Tibial artery (tissue), 4 donors: ENCODE measurements at regions not wholly inside any gene's neighbourhood (a gene's known extent, or its start where the extent isn't known, plus 50 kb on each side); places are given as distances from the start of the nearest gene placed in this dataset.

ENCODE experiments used
- DNase-seq, 2 donors: peaks; one replicate each; pipeline ENCODE4 v3.0.0-alpha.2; 2019
- H3K27ac ChIP-seq, 2 donors: fragments of 200-600 bp; sonication (generic) in 1 of 2; 1 replicate in 1 of 2; 2 replicates in 1 of 2; pipeline ENCODE4 v1.5.1; 2018 to 2019; ENCODE audit warnings: mild to moderate bottlenecking in 1 of 2
- H3K27me3 ChIP-seq, 2 donors: fragments of 200-600 bp; sonication (generic) in 1 of 2; one replicate each; pipeline versions ENCODE4 v1.5.1 to v1.6.0; 2016 to 2019
- H3K36me3 ChIP-seq, 3 donors: fragments of 200-600 bp; sonication (generic) in 2 of 3; one replicate each; pipeline ENCODE4 v1.5.1; 2016 to 2019; ENCODE audit warnings: mild to moderate bottlenecking in 2 of 3
- H3K4me1 ChIP-seq, 4 donors: fragments of 200-600 bp; sonication (generic) in 2 of 4; 1 replicate in 3 of 4; 2 replicates in 1 of 4; pipeline ENCODE4 v1.5.1; 2016 to 2019
- H3K4me3 ChIP-seq, 2 donors: fragments of 200-600 bp; sonication (generic) in 1 of 2; 1 replicate in 1 of 2; 2 replicates in 1 of 2; pipeline ENCODE4 v1.5.1; 2018 to 2019; ENCODE audit warnings: mild to moderate bottlenecking in 2 of 2
- H3K9me3 ChIP-seq, 3 donors: fragments of 200-600 bp; sonication (generic) in 1 of 3; one replicate each; pipeline ENCODE4 v1.5.1; 2016 to 2019
- intact Hi-C: fragments of 100-400 bp; cut with DNase I; formaldehyde crosslinking; loops from one replicate; pipeline ENCODE4 v1.15.0; 2023; ENCODE audit warnings: low total_unique reads
- TF ChIP-seq, protein P1 (sequence below), 2 experiments: fragments of 200-600 bp in 1 of 2; fragments of 450-650 bp in 1 of 2; IDR thresholded peaks; one replicate each; pipeline ENCODE4 v1.5.1; 2017 to 2019; ENCODE audit warnings: antibody characterized with exemption in 2 of 2, mild to moderate bottlenecking in 1 of 2, moderate library complexity in 1 of 2

GRCh38 chr9:73459817-73460216 lies 308.2 kb downstream of the ANXA1 start:
- Histone ChIP-seq H3K27ac (no peak overlapping the region), H3K36me3 (no peaks in the 10 kb centered on the region), H3K9me3 (no peaks in the 10 kb centered on the region), H3K4me3 (no peak overlapping the region), H3K4me1 (no peaks in the 10 kb centered on the region), H3K27me3 (no peaks in the 10 kb centered on the region)
- TF ChIP-seq, protein P1, sequence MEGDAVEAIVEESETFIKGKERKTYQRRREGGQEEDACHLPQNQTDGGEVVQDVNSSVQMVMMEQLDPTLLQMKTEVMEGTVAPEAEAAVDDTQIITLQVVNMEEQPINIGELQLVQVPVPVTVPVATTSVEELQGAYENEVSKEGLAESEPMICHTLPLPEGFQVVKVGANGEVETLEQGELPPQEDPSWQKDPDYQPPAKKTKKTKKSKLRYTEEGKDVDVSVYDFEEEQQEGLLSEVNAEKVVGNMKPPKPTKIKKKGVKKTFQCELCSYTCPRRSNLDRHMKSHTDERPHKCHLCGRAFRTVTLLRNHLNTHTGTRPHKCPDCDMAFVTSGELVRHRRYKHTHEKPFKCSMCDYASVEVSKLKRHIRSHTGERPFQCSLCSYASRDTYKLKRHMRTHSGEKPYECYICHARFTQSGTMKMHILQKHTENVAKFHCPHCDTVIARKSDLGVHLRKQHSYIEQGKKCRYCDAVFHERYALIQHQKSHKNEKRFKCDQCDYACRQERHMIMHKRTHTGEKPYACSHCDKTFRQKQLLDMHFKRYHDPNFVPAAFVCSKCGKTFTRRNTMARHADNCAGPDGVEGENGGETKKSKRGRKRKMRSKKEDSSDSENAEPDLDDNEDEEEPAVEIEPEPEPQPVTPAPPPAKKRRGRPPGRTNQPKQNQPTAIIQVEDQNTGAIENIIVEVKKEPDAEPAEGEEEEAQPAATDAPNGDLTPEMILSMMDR (IDR thresholded peaks at IDR 0.05): no peak
- DNase-seq: no peak
- intact Hi-C loops: no loop called here

GRCh38 chr9:73468716-73469115 lies 317.1 kb downstream of the ANXA1 start:
- Histone ChIP-seq H3K36me3 (no peaks in the 10 kb centered on the region), H3K4me1 (no peaks in the 10 kb centered on the region), H3K4me3 (no peak overlapping the region), H3K9me3 (no peaks in the 10 kb centered on the region), H3K27me3 (no peaks in the 10 kb centered on the region), H3K27ac (no peak overlapping the region)
- intact Hi-C loops: no loop called here
- DNase-seq: no peak
- TF ChIP-seq, protein P1 (IDR thresholded peaks at IDR 0.05): no peak

GRCh38 chr9:73470766-73471165 lies 319.1 kb downstream of the ANXA1 start:
- TF ChIP-seq, protein P1 (IDR thresholded peaks at IDR 0.05): no peak
- no peaks in the 10 kb centered on the region for H3K36me3 ChIP-seq
- H3K27me3 ChIP-seq: no peaks in the 10 kb centered on the region
- no peak overlapping the region for H3K4me3 ChIP-seq
- H3K9me3 ChIP-seq: no peaks in the 10 kb centered on the region
- H3K27ac ChIP-seq: no peak overlapping the region
- no peak for DNase-seq
- H3K4me1 ChIP-seq: no peaks in the 10 kb centered on the region
- intact Hi-C loops: no loop called here

DNA sequence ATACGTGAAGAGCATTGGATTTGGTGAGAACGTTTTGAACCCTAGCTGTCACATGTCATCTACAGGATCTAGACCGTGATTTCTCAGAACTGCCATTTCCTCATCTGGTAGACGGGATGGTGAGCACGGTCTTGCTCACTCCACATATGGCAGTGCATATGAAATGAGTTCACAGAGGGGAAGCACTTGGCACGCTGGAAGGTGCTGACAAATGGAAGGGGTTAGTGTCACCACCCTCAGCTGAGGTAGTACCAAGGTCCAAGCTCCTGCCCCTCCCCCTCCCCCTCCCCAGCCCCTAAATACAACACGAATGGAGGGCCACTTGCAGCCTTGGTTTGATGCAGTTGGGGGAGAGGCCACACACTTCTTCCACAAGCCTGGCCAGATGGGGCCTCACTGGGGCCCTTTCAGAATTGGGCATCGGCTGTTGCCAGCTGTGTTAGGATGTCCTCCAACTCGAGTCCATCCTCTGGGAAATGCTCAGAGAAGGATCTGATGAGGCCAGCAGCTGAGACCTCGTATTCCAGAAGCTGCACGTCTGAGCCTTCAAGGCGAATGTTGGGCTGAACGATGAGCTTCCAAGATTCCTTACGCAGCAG lies 322.4 kb downstream of the ANXA1 start:
- no peak overlapping the region for H3K27ac ChIP-seq
- intact Hi-C loops: no loop called here
- no peak overlapping the region for H3K4me3 ChIP-seq
- H3K36me3 ChIP-seq: no peaks in the 10 kb centered on the region
- DNase-seq: no peak
- TF ChIP-seq, protein P1 (IDR thresholded peaks at IDR 0.05): no peak
- H3K27me3 ChIP-seq: no peaks in the 10 kb centered on the region
- no peaks in the 10 kb centered on the region for H3K9me3 ChIP-seq
- no peaks in the 10 kb centered on the region for H3K4me1 ChIP-seq

GRCh38 chr9:73474625-73475024 lies 323.0 kb downstream of the ANXA1 start:
- H3K36me3 ChIP-seq: no peaks in the 10 kb centered on the region
- no peaks in the 10 kb centered on the region for H3K27me3 ChIP-seq
- intact Hi-C loops: no loop called here
- no peaks in the 10 kb centered on the region for H3K9me3 ChIP-seq
- no peak for DNase-seq
- no peaks in the 10 kb centered on the region for H3K4me1 ChIP-seq
- TF ChIP-seq, protein P1 (IDR thresholded peaks at IDR 0.05): no peak
- H3K4me3 ChIP-seq: no peak overlapping the region
- no peak overlapping the region for H3K27ac ChIP-seq

DNA sequence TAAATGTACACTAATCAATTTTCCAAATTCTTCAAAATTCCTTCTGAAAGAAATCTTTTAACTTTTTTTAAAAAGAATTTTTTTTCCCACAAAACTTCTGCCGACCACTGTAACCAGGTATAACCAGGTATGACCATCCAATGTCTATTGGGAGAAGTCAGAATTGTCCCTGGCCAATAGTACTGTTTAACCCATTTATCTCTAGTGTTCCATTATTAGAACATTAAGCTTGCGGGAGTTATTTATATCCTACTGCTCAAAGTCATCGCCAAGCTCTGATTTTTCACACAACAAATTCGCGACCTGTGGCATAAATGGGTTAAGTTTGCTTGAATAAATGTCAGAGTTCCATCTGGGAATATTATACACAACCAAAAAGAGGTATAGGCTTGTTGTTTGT lies 343.2 kb downstream of the ANXA1 start:
- Histone ChIP-seq H3K36me3 (no peaks in the 10 kb centered on the region), H3K9me3 (peaks cover 0 to 10% (median 0%) of the 10 kb centered on the region in 3 donors), H3K4me3 (no peak overlapping the region), H3K27me3 (no peaks in the 10 kb centered on the region), H3K27ac (no peak overlapping the region), H3K4me1 (no peaks in the 10 kb centered on the region)
- intact Hi-C loops: loop anchor here (10.0 kb wide), 1 partner anchor 1250 kb away; no protein-coding TSS in a partner anchor
- TF ChIP-seq, protein P1 (IDR thresholded peaks at IDR 0.05): no peak
- no peak for DNase-seq
